HepG2 (cell line): ENCODE measurements at regions not wholly inside any gene's neighbourhood (a gene's known extent, or its start where the extent isn't known, plus 50 kb on each side); places are given as distances from the start of the nearest gene placed in this dataset.

Experiments
- ATAC-seq: fragments of 200-7000 bp; cut with Tn5 transposase; 3 replicates; pipeline ENCODE4 v1.9.1; 2020; ENCODE audit warnings: mild to moderate bottlenecking, moderate library complexity
- BruUV-seq: library from RNA; stranded (reverse); fragments of 400-500 nt; replicated peaks from 2 replicates; lab custom pipeline; 2021; lab: Mats Ljungman, UMichigan
- CTCF ChIA-PET: fragments of 300-600 bp; formaldehyde crosslinking; extraction: SDS; loops from one replicate; lab custom pipeline; 2021; ENCODE audit warnings: low total read pairs, inconsistent platforms, low intra/inter-chr PET ratio; lab: Yijun Ruan, JAX
- POLR2A ChIA-PET: fragments of 350-600 bp; sonication (Branson Sonifier 250); formaldehyde crosslinking; loops from one replicate; lab custom pipeline; 2020; ENCODE audit warnings: antibody characterized with exemption, inconsistent platforms; lab: Yijun Ruan, JAX
- DNase-seq: peaks from one replicate; pipeline ENCODE4 v3.0.0-alpha.2; 2015; ENCODE audit warnings: low spot score
- FAIRE-seq: peaks from 3 replicates; lab custom pipeline; 2011; peaks lifted over from hg19 to GRCh38; lab: Jason Lieb, UNC
- H2AFZ ChIP-seq: one replicate; pipeline ENCODE4 v1.6.1; 2011; ENCODE audit warnings: low read length, inconsistent platforms
- H3K27ac ChIP-seq: fragments of 300-600 bp; 3 replicates; pipeline ENCODE4 v1.8.0; 2011; ENCODE audit warnings: mixed run types, mild to moderate bottlenecking, mixed read lengths, low read length, inconsistent platforms; ENCODE audit not compliant: insufficient read depth; ENCODE audit errors: extremely low read length
- H3K27me3 ChIP-seq, 2 experiments: fragments of 200-600 bp in 1 of 2; 2 replicates in 1 of 2; 3 replicates in 1 of 2; pipeline versions ENCODE4 v1.6.0 to v1.8.0; 2011; ENCODE audit warnings: low read length in 2 of 2, mild to moderate bottlenecking in 2 of 2, moderate library complexity in 2 of 2, inconsistent platforms in 1 of 2; ENCODE audit not compliant: insufficient read depth in 2 of 2, control insufficient read depth in 1 of 2
- H3K36me3 ChIP-seq, 2 experiments: fragments of 200-600 bp in 1 of 2; replicated peaks in 1 of 2; 2 replicates in 1 of 2; 3 replicates in 1 of 2; pipeline versions ENCODE4 v1.5.1 to v1.8.0; 2011; ENCODE audit warnings: low read length in 2 of 2, inconsistent platforms in 1 of 2; ENCODE audit not compliant: insufficient read depth in 2 of 2, control insufficient read depth in 1 of 2
- H3K4me1 ChIP-seq: 2 replicates; pipeline ENCODE4 v1.5.1; 2012; ENCODE audit warnings: low read length, inconsistent platforms; ENCODE audit not compliant: insufficient read depth
- H3K4me2 ChIP-seq: 2 replicates; pipeline ENCODE4 v1.6.0; 2011; ENCODE audit warnings: low read depth, low read length, inconsistent platforms
- H3K4me3 ChIP-seq, 3 experiments: fragments of 200-600 bp in 1 of 3; sonication (generic), shearing (Covaris generic) in 1 of 3; replicated peaks in 1 of 3; 2 replicates each; pipeline ENCODE4 v1.5.1; 2011 to 2016; ENCODE audit warnings: low read length in 3 of 3, inconsistent platforms in 2 of 3, low read depth in 2 of 3, mild to moderate bottlenecking in 2 of 3, control low read depth in 1 of 3, mixed read lengths in 1 of 3; ENCODE audit not compliant: insufficient read depth in 1 of 3
- H3K79me2 ChIP-seq: one replicate; pipeline ENCODE4 v1.6.1; 2011; ENCODE audit warnings: low read length, inconsistent platforms; ENCODE audit not compliant: insufficient read depth
- H3K9ac ChIP-seq: 2 replicates; pipeline ENCODE4 v1.6.0; 2011; ENCODE audit warnings: mild to moderate bottlenecking, low read depth, low read length, inconsistent platforms; ENCODE audit not compliant: insufficient read depth
- H3K9me3 ChIP-seq: 2 replicates; pipeline ENCODE4 v1.5.1; 2012; ENCODE audit warnings: mild to moderate bottlenecking, low read length
- H4K20me1 ChIP-seq: 2 replicates; pipeline ENCODE4 v1.6.0; 2011; ENCODE audit warnings: inconsistent platforms, mild to moderate bottlenecking, low read length, moderate library complexity; ENCODE audit not compliant: insufficient read depth
- CENPT ChIP-seq: sonication (generic); formaldehyde crosslinking; IDR thresholded peaks from 2 replicates; pipeline ENCODE4 v1.8.0; 2022; ENCODE audit warnings: low read depth, mild to moderate bottlenecking, moderate library complexity, missing genetic modification reagents
- ETV5 ChIP-seq: IDR thresholded peaks from 2 replicates; pipeline ENCODE4 v1.6.1; 2018; ENCODE audit warnings: missing biosample characterization, missing genetic modification reagents, inconsistent platforms, borderline replicate concordance
- HMG20A ChIP-seq: IDR thresholded peaks from 2 replicates; pipeline ENCODE4 v1.6.1; 2016; ENCODE audit warnings: borderline replicate concordance
- HNF4A ChIP-seq: sonication (generic); formaldehyde crosslinking; IDR thresholded peaks from 2 replicates; pipeline ENCODE4 v1.4.0; 2020; ENCODE audit warnings: missing genetic modification reagents
- KDM4B ChIP-seq: sonication (generic); formaldehyde crosslinking; IDR thresholded peaks from 2 replicates; pipeline ENCODE4 v1.4.0; 2020; ENCODE audit warnings: missing genetic modification reagents
- TRIM22 ChIP-seq: fragments of 450-650 bp; IDR thresholded peaks from 2 replicates; pipeline ENCODE4 v1.6.1; 2017
- ZNF326 ChIP-seq: sonication (generic); formaldehyde crosslinking; IDR thresholded peaks from 2 replicates; pipeline ENCODE4 v1.4.0; 2020; ENCODE audit warnings: missing genetic modification reagents, borderline replicate concordance
- ZNF512B ChIP-seq: sonication (generic); formaldehyde crosslinking; IDR thresholded peaks from 2 replicates; pipeline ENCODE4 v1.5.1; 2020; ENCODE audit warnings: missing genetic modification reagents, mild to moderate bottlenecking, borderline replicate concordance
- ZNF549 ChIP-seq: sonication (generic); formaldehyde crosslinking; IDR thresholded peaks from 2 replicates; pipeline ENCODE4 v1.5.0; 2020; ENCODE audit warnings: missing genetic modification reagents
- ZNF891 ChIP-seq: sonication (generic); formaldehyde crosslinking; IDR thresholded peaks from 2 replicates; pipeline ENCODE4 v1.5.0; 2020; ENCODE audit warnings: mild to moderate bottlenecking, missing genetic modification reagents
- ZSCAN21 ChIP-seq: sonication (generic); formaldehyde crosslinking; IDR thresholded peaks from 2 replicates; pipeline ENCODE4 v1.8.0; 2022; ENCODE audit warnings: mild to moderate bottlenecking, missing genetic modification reagents, moderate library complexity, borderline replicate concordance
- WGBS: methylation state at CpG from one replicate; pipeline ENCODE4 v1.1.6; 2017; ENCODE audit warnings: low lambda C conversion rate; 5-methylcytosine and 5-hydroxymethylcytosine counted together
- in situ Hi-C: cut with HindIII; loops from 2 replicates; pipeline ENCODE4 v1.10.0; 2017; ENCODE audit warnings: low pct_unique_long_range_greater_than_20kb; ENCODE audit not compliant: extremely low pct_ligation_motif_present
- intact Hi-C: fragments of 100-400 bp; cut with micrococcal nuclease; formaldehyde crosslinking; loops from one replicate; pipeline ENCODE4 v1.10.0; 2022; ENCODE audit not compliant: unreplicated experiment

DNA sequence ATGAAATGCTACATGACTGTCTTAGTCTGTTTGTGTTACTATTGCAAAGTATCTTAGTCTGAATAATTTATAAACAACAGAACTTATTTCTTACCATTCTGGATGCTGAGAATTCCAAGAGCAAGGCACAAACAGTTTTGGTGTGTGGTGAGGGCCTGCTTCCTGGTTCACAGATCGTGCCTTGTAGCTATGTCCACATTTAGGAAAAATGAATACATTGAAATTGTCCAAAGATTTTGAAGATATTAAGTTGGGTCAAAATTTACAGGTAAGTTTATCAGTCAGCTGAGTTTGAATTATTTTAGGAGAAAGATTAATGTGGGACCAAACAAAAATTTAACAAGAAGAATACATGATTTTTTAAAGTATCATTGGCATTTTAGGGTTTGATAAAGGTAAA, 293.5 kb downstream of the LTN1 start:
- H3K79me2 ChIP-seq: no peaks in the 10 kb centered on the region
- BruUV-seq: no TSS peak
- no peaks in the 10 kb centered on the region for H3K36me3 ChIP-seq
- in situ Hi-C loops: no loop called here
- no peak overlapping the region for H3K4me3 ChIP-seq
- no peak for ATAC-seq
- TF ChIP-seq TRIM22 (no peak), ZNF326 (CRISPR knock-in tag) (no peak), ETV5 (CRISPR knock-in tag) (no peak), HMG20A (CRISPR knock-in tag) (no peak), HNF4A (no peak), ZNF549 (CRISPR knock-in tag) (no peak), CENPT (CRISPR knock-in tag) (no peak), ZNF891 (no peak), ZSCAN21 (CRISPR knock-in tag) (no peak), ZNF512B (CRISPR knock-in tag) (no peak), KDM4B (CRISPR knock-in tag) (no peak)
- TF ChIP-seq, all 625 proteins: peak for 0
- intact Hi-C loops: no loop called here
- ChIA-PET POLR2A (no interaction called here), CTCF (no interaction called here)
- Histone ChIP-seq H3K9me3 (no peaks in the 10 kb centered on the region), H3K9ac (no peak overlapping the region), H2AFZ (no peak overlapping the region), H3K27me3 (no peaks in the 10 kb centered on the region), H3K4me1 (no peaks in the 10 kb centered on the region), H4K20me1 (no peaks in the 10 kb centered on the region), H3K4me2 (no peak overlapping the region), H3K27ac (no peak overlapping the region)
- FAIRE-seq: no peak
- WGBS: 0% methylated on average over 1 of the region's 1 CpG
- DNase-seq: no peak
